Kidney (tissue), 13 donors: ENCODE measurements at regions not wholly inside any gene's neighbourhood (a gene's known extent, or its start where the extent isn't known, plus 50 kb on each side); places are given as distances from the start of the nearest gene placed in this dataset.

ENCODE experiments used
- DNase-seq, 5 donors: peaks; one replicate each; pipeline ENCODE4 v3.0.0-alpha.2; 2013 to 2020
- FAIRE-seq: peaks from 2 replicates; lab custom pipeline; 2012; peaks lifted over from hg19 to GRCh38; lab: Jason Lieb, UNC
- H3K27ac ChIP-seq, 2 donors: one replicate each; pipeline ENCODE4 v1.7.0; 2013; ENCODE audit warnings: low read depth in 2 of 2, low read length in 2 of 2, inconsistent platforms in 1 of 2
- H3K27me3 ChIP-seq: one replicate; pipeline ENCODE4 v1.7.1; 2013; ENCODE audit warnings: low read length, inconsistent platforms; ENCODE audit not compliant: control insufficient read depth, insufficient read depth
- H3K36me3 ChIP-seq, 3 donors: one replicate each; pipeline versions ENCODE4 v1.7.0 to v1.7.1; 2013; ENCODE audit warnings: low read length in 3 of 3, control low read depth in 1 of 3, inconsistent platforms in 1 of 3; ENCODE audit not compliant: insufficient read depth in 3 of 3, control insufficient read depth in 2 of 3
- H3K4me1 ChIP-seq, 3 donors: one replicate each; pipeline versions ENCODE4 v1.7.0 to v1.7.1; 2013; ENCODE audit warnings: low read length in 3 of 3, inconsistent platforms in 1 of 3, low read depth in 1 of 3; ENCODE audit not compliant: control insufficient read depth in 2 of 3, insufficient read depth in 2 of 3
- H3K4me3 ChIP-seq, 3 donors: one replicate each; pipeline versions ENCODE4 v1.7.0 to v1.8.1; 2013; ENCODE audit warnings: low read length in 3 of 3, control low read depth in 1 of 3, inconsistent platforms in 1 of 3
- H3K9ac ChIP-seq, 3 donors: one replicate each; pipeline versions ENCODE4 v1.7.0 to v1.7.1; 2013; ENCODE audit warnings: low read length in 3 of 3, control low read depth in 1 of 3, inconsistent platforms in 1 of 3
- H3K9me3 ChIP-seq, 3 donors: one replicate each; pipeline versions ENCODE4 v1.7.0 to v1.7.1; 2013; ENCODE audit warnings: low read length in 3 of 3, control low read depth in 1 of 3, inconsistent platforms in 1 of 3; ENCODE audit not compliant: control insufficient read depth in 2 of 3, insufficient read depth in 1 of 3
- intact Hi-C: fragments of 100-400 bp; cut with DNase I; formaldehyde crosslinking; loops from one replicate; pipeline ENCODE4 v1.11.1; 2022
- TF ChIP-seq, protein P1 (sequence below): IDR thresholded peaks from 3 replicates; pipeline ENCODE4 v1.5.1; 2012; ENCODE audit warnings: mild to moderate bottlenecking, moderate library complexity, borderline replicate concordance; ENCODE audit not compliant: insufficient read depth; ENCODE audit errors: extremely low read depth
- donor health status: control.
- donor health status: control.
- donor health status: control.
- donor health status: control.
- donor health status: control.
- donor health status: DM: yes; HTN: yes; CAD: no.
- donor health status: Normal renal cell carcinoma (clear cell type).

DNA sequence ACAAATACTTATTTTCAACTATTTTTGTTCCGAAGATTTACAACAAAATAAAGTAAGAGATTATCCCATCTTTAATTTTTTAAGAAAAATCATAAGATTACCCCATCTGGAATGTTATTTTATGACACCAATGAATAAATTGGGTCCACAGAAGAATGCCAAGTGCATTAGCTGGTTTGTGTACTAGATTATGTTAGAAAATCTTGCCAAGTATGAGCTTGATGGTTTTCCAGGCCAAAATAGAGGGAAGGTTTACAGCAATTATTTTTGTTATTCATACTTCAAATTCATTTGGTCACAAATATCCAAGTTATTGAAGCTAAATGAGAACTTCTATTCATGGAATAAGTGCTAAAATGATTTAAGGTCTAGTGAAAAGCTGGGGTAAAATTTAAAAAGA, 109.4 kb upstream of the DMRTA1 start:
- H3K4me3 ChIP-seq = no peak overlapping the region
- TF ChIP-seq, protein P1, sequence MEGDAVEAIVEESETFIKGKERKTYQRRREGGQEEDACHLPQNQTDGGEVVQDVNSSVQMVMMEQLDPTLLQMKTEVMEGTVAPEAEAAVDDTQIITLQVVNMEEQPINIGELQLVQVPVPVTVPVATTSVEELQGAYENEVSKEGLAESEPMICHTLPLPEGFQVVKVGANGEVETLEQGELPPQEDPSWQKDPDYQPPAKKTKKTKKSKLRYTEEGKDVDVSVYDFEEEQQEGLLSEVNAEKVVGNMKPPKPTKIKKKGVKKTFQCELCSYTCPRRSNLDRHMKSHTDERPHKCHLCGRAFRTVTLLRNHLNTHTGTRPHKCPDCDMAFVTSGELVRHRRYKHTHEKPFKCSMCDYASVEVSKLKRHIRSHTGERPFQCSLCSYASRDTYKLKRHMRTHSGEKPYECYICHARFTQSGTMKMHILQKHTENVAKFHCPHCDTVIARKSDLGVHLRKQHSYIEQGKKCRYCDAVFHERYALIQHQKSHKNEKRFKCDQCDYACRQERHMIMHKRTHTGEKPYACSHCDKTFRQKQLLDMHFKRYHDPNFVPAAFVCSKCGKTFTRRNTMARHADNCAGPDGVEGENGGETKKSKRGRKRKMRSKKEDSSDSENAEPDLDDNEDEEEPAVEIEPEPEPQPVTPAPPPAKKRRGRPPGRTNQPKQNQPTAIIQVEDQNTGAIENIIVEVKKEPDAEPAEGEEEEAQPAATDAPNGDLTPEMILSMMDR = no peak
- H3K27ac ChIP-seq = no peak overlapping the region
- H3K4me1 ChIP-seq = no peaks in the 10 kb centered on the region
- H3K9ac ChIP-seq = no peak overlapping the region
- FAIRE-seq (no peak), DNase-seq (no peak)
- H3K9me3 ChIP-seq = no peaks in the 10 kb centered on the region
- no peaks in the 10 kb centered on the region for H3K27me3 ChIP-seq
- intact Hi-C loops = no loop called here
- H3K36me3 ChIP-seq = no peaks in the 10 kb centered on the region

DNA sequence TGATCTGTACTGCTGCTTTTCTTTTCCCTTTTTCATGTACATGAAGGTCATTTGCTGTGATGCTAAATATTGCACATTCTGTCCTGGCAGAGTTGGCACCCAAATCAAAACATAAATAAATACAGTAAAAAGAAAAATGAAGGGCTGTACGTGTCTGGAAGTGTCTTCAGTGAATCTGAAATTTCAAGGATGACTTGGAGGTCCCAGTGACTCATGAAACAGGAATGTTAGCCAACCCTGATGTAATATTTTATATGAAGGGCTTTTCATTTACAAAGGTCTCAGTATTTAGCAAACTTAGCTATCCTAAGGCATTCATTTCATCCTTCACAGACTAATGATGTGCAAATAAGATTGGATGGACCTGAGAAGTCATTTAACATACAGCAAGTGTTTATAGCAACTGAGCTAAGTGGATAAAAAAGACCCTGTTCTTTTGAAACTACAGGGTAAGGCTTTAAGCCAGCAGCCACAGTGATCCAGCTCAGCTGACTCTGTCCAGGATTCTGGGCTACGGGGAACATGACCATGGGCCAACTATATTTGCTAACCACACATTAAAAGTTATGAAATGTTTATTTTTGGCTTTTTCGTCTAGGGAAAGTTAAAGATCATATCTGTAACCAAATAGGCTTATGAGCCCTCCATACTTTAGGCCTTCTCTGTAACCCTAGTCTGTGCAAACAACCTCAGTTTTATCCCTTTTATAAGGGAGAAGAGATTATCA, 104.0 kb upstream of the DMRTA1 start:
- TF ChIP-seq, protein P1 = no peak
- no peaks in the 10 kb centered on the region for H3K36me3 ChIP-seq
- H3K27ac ChIP-seq = no peak overlapping the region
- no peak for FAIRE-seq
- no peaks in the 10 kb centered on the region for H3K27me3 ChIP-seq
- H3K9ac ChIP-seq = no peak overlapping the region
- no peak for DNase-seq
- no peak overlapping the region for H3K4me3 ChIP-seq
- no peaks in the 10 kb centered on the region for H3K4me1 ChIP-seq
- intact Hi-C loops = no loop called here
- no peaks in the 10 kb centered on the region for H3K9me3 ChIP-seq

DNA sequence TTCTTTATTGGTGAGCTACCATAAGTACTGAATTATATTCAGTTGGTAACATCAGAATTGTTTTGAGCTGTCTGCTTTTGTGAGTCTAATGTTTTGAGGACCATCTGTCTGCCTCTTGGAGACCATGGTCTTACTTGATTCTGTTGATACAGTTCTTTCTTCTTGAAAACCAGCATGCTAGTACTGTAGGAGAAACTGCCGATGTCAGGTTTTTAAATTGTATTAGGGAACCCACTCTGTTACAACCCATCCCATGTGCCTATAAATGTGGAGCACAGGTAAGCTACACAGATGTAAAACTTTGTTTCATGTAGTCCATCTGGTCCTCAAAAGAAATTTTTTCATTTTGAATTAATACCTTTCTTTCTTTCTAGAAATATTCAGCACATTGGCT, 103.4 kb upstream of the DMRTA1 start:
- DNase-seq = no peak
- no peaks in the 10 kb centered on the region for H3K36me3 ChIP-seq
- no peak overlapping the region for H3K9ac ChIP-seq
- H3K27ac ChIP-seq = no peak overlapping the region
- H3K27me3 ChIP-seq = no peaks in the 10 kb centered on the region
- no peak overlapping the region for H3K4me3 ChIP-seq
- H3K9me3 ChIP-seq = no peaks in the 10 kb centered on the region
- H3K4me1 ChIP-seq = no peaks in the 10 kb centered on the region
- TF ChIP-seq, protein P1 = no peak
- FAIRE-seq = no peak
- intact Hi-C loops = no loop called here
